Panc1 (cell line): ENCODE measurements at regions not wholly inside any gene's neighbourhood (a gene's known extent, or its start where the extent isn't known, plus 50 kb on each side); places are given as distances from the start of the nearest gene placed in this dataset.

Source experiments
- ATAC-seq: fragments of 200-7000 bp; cut with Tn5 transposase; 2 replicates; pipeline ENCODE4 v1.9.1; 2020; ENCODE audit warnings: mild to moderate bottlenecking, moderate library complexity
- BruUV-seq: library from RNA; stranded (reverse); fragments of 400-500 nt; replicated peaks from 2 replicates; lab custom pipeline; 2021; lab: Mats Ljungman, UMichigan
- CTCF ChIA-PET: fragments of 300-600 bp; sonication (Branson Sonifier 250); formaldehyde crosslinking; loops from one replicate; lab custom pipeline; 2022; ENCODE audit warnings: antibody characterized with exemption; lab: Charles Lee
- POLR2A ChIA-PET: fragments of 300-600 bp; sonication (Branson Sonifier 250); formaldehyde crosslinking; loops from one replicate; lab custom pipeline; 2022; ENCODE audit warnings: antibody characterized with exemption; lab: Charles Lee
- DNase-seq: peaks from one replicate; pipeline ENCODE4 v3.0.0-alpha.2; 2010; ENCODE audit warnings: low read depth, low spot score
- H3K27ac ChIP-seq: 2 replicates; pipeline ENCODE4 v1.5.1; 2011; ENCODE audit warnings: mild to moderate bottlenecking, low read length, inconsistent platforms
- H3K27me3 ChIP-seq: fragments of 200-500 bp; sonication (Bioruptor generic); 2 replicates; pipeline ENCODE4 v1.6.0; 2014; ENCODE audit warnings: low read length, inconsistent platforms; ENCODE audit not compliant: control insufficient read depth, insufficient read depth
- H3K36me3 ChIP-seq: fragments of 200-500 bp; sonication (Bioruptor generic); 2 replicates; pipeline ENCODE4 v1.5.1; 2014; ENCODE audit warnings: inconsistent platforms, mild to moderate bottlenecking, low read length, moderate library complexity; ENCODE audit not compliant: control insufficient read depth, insufficient read depth
- H3K4me1 ChIP-seq: 2 replicates; pipeline ENCODE4 v1.5.1; 2011; ENCODE audit warnings: inconsistent platforms, mild to moderate bottlenecking, low read length, moderate library complexity; ENCODE audit not compliant: control insufficient read depth, insufficient read depth
- H3K4me3 ChIP-seq, 2 experiments: 2 replicates each; pipeline ENCODE4 v1.5.1; 2011 to 2012; ENCODE audit warnings: low read depth in 2 of 2, low read length in 2 of 2, mild to moderate bottlenecking in 2 of 2, inconsistent platforms in 1 of 2, moderate library complexity in 1 of 2
- H3K9me3 ChIP-seq: fragments of 200-500 bp; sonication (Bioruptor generic); 2 replicates; pipeline ENCODE4 v1.5.1; 2014; ENCODE audit warnings: low read depth, mild to moderate bottlenecking, inconsistent platforms, low read length, moderate library complexity; ENCODE audit not compliant: control insufficient read depth, insufficient read depth
- POLR2AphosphoS5 ChIP-seq: IDR thresholded peaks from 2 replicates; pipeline ENCODE4 v1.6.1; 2012; ENCODE audit warnings: mild to moderate bottlenecking, low read depth, low read length, moderate library complexity
- REST ChIP-seq, 2 experiments: IDR thresholded peaks; 2 replicates each; pipeline ENCODE4 v1.6.1; 2011 to 2012; ENCODE audit warnings: low read depth in 2 of 2, control low read depth in 1 of 2, low read length in 1 of 2, mild to moderate bottlenecking in 1 of 2, moderate library complexity in 1 of 2; ENCODE audit not compliant: insufficient read depth in 1 of 2
- SIN3A ChIP-seq: IDR thresholded peaks from 2 replicates; pipeline ENCODE4 v1.6.1; 2012; ENCODE audit warnings: low read depth, mild to moderate bottlenecking, low read length, moderate library complexity, borderline replicate concordance; ENCODE audit not compliant: insufficient read depth
- TCF7L2 ChIP-seq: IDR thresholded peaks from 2 replicates; pipeline ENCODE4 v1.6.1; 2011; ENCODE audit warnings: mild to moderate bottlenecking, low read depth, low read length, inconsistent platforms
- in situ Hi-C: cut with HindIII; loops from 2 replicates; pipeline ENCODE4 v1.10.0; 2016; ENCODE audit warnings: low sequenced_read_pairs, low pct_unique_long_range_greater_than_20kb
- intact Hi-C: fragments of 100-400 bp; cut with micrococcal nuclease; formaldehyde crosslinking; loops from one replicate; pipeline ENCODE4 v1.10.0; 2022; ENCODE audit not compliant: unreplicated experiment
- TF ChIP-seq, protein P1 (sequence below): fragments of 450-650 bp; IDR thresholded peaks from 2 replicates; pipeline ENCODE4 v1.5.1; 2017; ENCODE audit warnings: mild to moderate bottlenecking

DNA sequence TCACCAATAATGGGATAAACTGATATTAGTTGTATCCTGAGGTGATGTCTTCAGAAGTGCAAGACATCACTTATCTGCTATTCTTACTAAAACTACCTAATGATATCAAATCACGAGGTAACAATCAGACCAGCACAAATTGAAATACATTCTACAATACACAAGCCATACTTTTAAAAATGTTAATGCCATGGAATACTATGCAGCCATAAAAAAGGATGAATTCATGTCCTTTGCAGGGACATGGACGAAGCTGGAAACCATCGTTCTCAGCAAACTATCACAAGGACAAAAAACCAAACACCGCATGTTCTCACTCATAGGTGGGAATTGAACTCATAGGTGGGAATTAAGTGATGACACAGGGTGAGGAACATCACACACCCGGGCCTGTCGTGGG, 129.3 kb downstream of the SST start:
- Histone ChIP-seq H3K4me3 (no peak overlapping the region), H3K9me3 (no peaks in the 10 kb centered on the region), H3K4me1 (no peaks in the 10 kb centered on the region), H3K27ac (no peak overlapping the region), H3K27me3 (no peaks in the 10 kb centered on the region), H3K36me3 (no peaks in the 10 kb centered on the region)
- no TSS peak for BruUV-seq
- ATAC-seq (no peak), DNase-seq (no peak)
- intact Hi-C loops, result no loop called here
- in situ Hi-C loops, result no loop called here
- TF ChIP-seq TCF7L2 (no peak), REST (IDR thresholded peaks at IDR 0.05; ENCODE audit: insufficient read depth in 1 of 2, low read depth in 2 of 2, low read length in 1 of 2) (no peak), POLR2AphosphoS5 (no peak), SIN3A (no peak)
- TF ChIP-seq, protein P1, sequence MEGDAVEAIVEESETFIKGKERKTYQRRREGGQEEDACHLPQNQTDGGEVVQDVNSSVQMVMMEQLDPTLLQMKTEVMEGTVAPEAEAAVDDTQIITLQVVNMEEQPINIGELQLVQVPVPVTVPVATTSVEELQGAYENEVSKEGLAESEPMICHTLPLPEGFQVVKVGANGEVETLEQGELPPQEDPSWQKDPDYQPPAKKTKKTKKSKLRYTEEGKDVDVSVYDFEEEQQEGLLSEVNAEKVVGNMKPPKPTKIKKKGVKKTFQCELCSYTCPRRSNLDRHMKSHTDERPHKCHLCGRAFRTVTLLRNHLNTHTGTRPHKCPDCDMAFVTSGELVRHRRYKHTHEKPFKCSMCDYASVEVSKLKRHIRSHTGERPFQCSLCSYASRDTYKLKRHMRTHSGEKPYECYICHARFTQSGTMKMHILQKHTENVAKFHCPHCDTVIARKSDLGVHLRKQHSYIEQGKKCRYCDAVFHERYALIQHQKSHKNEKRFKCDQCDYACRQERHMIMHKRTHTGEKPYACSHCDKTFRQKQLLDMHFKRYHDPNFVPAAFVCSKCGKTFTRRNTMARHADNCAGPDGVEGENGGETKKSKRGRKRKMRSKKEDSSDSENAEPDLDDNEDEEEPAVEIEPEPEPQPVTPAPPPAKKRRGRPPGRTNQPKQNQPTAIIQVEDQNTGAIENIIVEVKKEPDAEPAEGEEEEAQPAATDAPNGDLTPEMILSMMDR, result no peak
- POLR2A ChIA-PET, result no interaction called here
- CTCF ChIA-PET, result no interaction called here

GRCh38 chr3:187536185-187536584, 134.0 kb downstream of the SST start:
- Histone ChIP-seq H3K27me3 (no peaks in the 10 kb centered on the region; the same call in 1 of the 2 replicates), H3K4me1 (no peaks in the 10 kb centered on the region), H3K9me3 (no peaks in the 10 kb centered on the region), H3K4me3 (no peak overlapping the region), H3K36me3 (no peaks in the 10 kb centered on the region), H3K27ac (no peak overlapping the region)
- TF ChIP-seq REST (IDR thresholded peaks at IDR 0.05; ENCODE audit: insufficient read depth in 1 of 2, low read depth in 2 of 2, low read length in 1 of 2) (no peak), SIN3A (no peak), TCF7L2 (no peak), POLR2AphosphoS5 (no peak)
- TF ChIP-seq, protein P1, result no peak
- ChIA-PET POLR2A (no interaction called here), CTCF (no interaction called here)
- in situ Hi-C loops (no loop called here), intact Hi-C loops (no loop called here)
- BruUV-seq, result no TSS peak
- no peak for DNase-seq
- ATAC-seq, result no peak
